ENCODE measurements at regions not wholly inside any gene's neighbourhood (a gene's known extent, or its start where the extent isn't known, plus 50 kb on each side); places are given as distances from the start of the nearest gene placed in this dataset.
A peak's percentile ranks its signal among the peaks of the same experiment; 100 is the strongest.
"Not testable (repeated sequence)": the region's sequence is repeated elsewhere in the genome, so short reads cannot be mapped to it uniquely, and the experiment has no call there.

DNA sequence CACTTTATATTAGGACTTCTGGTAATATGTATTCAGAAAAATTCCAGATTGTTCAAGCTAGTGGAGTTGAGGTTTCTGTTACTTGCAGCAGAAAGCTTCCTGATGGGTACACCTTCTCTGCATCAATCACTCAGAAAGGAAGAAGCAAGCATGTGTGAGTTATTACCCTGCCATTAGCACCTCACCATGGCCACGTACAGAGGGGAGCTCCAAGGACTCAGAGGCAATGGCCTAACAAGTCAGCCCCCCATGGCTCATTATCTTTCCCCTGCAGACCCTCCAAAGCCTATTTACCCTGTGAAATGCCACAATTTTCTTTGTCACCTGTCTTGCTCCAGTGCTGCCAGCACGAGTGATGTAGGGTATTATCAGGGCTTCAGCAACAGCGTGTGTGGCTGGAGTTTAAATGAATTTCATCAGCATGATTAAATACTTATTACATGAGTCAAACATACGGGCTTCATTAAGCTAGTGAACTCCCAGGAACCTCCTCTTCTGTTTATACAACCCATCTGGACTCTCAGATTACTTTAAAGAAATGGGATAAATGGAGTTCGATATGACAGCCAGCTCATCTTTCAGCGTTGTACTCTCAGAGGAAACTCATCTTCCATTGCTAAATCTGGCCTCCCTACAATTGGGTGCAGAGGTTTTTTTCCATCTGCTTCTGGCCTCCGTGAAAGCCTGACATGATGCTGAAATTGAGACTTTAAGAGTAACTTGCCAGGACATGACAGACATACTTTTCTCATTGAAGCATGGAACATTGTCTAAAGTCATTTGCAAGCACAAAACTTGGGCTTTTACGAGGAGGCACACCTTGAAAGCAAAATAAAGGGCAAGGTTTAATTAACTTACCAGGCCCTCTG is 135.9 kb downstream of the TMEM30B start:
- DNase-seq (ENCODE audit: low spot score) (no peak), ATAC-seq (ENCODE audit: low read depth) (peak; percentile 79)
- H3K36me3 ChIP-seq (ENCODE audit: low read depth) = no peaks in the 10 kb centered on the region
- H3K4me1 ChIP-seq (ENCODE audit: insufficient read depth, poor library complexity, severe bottlenecking) = peaks cover 24% of the 10 kb centered on the region
- H3K4me3 ChIP-seq (ENCODE audit: severe bottlenecking) = no peak overlapping the region
- H3K27ac ChIP-seq (ENCODE audit: poor library complexity, severe bottlenecking) = peak overlapping the region; percentile 84
- peaks cover 13% of the 10 kb centered on the region for H3K9me3 ChIP-seq (ENCODE audit: severe bottlenecking)
- TF ChIP-seq, protein P1, sequence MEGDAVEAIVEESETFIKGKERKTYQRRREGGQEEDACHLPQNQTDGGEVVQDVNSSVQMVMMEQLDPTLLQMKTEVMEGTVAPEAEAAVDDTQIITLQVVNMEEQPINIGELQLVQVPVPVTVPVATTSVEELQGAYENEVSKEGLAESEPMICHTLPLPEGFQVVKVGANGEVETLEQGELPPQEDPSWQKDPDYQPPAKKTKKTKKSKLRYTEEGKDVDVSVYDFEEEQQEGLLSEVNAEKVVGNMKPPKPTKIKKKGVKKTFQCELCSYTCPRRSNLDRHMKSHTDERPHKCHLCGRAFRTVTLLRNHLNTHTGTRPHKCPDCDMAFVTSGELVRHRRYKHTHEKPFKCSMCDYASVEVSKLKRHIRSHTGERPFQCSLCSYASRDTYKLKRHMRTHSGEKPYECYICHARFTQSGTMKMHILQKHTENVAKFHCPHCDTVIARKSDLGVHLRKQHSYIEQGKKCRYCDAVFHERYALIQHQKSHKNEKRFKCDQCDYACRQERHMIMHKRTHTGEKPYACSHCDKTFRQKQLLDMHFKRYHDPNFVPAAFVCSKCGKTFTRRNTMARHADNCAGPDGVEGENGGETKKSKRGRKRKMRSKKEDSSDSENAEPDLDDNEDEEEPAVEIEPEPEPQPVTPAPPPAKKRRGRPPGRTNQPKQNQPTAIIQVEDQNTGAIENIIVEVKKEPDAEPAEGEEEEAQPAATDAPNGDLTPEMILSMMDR (IDR thresholded peaks at IDR 0.05; ENCODE audit: poor library complexity, severe bottlenecking) = no peak
- H3K27me3 ChIP-seq (ENCODE audit: insufficient read depth, poor library complexity, severe bottlenecking) = no peaks in the 10 kb centered on the region

DNA sequence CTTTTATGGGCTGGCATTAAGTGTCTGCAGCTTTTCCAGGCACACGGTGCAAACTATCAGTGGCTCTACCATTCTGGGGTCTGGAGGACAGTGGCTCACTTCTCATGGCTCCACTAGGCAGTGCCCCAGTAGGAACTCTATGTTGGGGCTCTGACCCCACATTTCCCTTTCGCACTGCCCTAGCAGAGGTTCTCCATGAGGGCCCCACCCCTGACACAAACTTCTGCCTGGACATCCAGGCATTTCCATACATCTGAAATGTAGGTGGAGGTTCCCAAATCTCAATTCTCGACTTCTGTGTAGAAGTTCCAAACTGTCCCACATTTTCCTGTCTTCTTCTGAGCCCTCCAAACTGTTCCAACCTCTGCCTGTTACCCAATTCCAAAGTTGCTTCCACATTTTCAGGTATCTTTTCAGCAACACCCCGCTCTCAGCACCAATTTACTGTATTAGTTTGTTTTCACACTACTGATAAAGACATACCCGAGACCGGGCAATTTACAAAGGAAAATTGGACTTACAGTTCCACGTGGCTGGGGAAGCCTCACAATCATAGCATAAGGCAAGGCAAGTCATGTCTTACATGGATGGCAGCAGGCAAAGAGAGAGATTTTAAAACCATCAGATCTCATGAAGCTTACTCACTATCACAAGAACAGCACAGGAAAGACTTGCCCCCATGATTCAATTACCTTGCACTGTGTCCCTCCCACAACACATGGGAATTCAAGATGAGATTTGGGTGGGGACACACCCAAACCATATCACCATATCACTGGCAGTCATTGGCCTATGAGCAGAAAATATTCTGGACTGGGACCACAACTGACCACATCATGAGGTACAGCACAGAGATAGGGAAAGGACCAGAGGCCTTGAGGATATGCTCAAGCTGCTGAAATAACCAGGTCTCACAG is 136.8 kb downstream of the TMEM30B start:
- peaks cover 13% of the 10 kb centered on the region for H3K9me3 ChIP-seq (ENCODE audit: severe bottlenecking)
- peak overlapping the region; percentile 84 for H3K27ac ChIP-seq (ENCODE audit: poor library complexity, severe bottlenecking)
- not testable (repeated sequence) for H3K27me3 ChIP-seq (ENCODE audit: insufficient read depth, poor library complexity, severe bottlenecking); DNase-seq (ENCODE audit: low spot score); H3K4me3 ChIP-seq (ENCODE audit: severe bottlenecking); H3K36me3 ChIP-seq (ENCODE audit: low read depth); ATAC-seq (ENCODE audit: low read depth)
- peaks cover 24% of the 10 kb centered on the region for H3K4me1 ChIP-seq (ENCODE audit: insufficient read depth, poor library complexity, severe bottlenecking)

DNA sequence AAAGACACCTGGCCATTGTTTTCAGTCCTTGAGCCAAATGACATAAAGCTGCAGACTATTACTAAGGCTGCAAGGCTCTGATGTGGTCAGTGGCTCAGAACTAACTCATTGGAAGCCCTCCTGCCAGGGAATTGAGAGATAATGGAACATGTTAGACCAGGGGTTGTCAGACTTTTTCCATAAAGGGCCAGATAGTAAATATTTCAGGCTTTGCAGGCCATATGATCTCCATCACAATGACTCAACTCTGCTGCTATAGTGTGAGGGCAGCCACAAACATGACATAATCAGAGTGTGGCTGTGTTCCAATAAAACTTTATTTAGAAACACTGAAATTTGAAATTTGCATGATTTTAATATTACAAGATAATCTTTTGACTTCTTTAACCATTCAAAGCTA is 140.3 kb downstream of the TMEM30B start:
- peaks cover 13% of the 10 kb centered on the region for H3K9me3 ChIP-seq (ENCODE audit: severe bottlenecking)
- peaks cover 14% of the 10 kb centered on the region for H3K4me1 ChIP-seq (ENCODE audit: insufficient read depth, poor library complexity, severe bottlenecking)
- no peak for DNase-seq (ENCODE audit: low spot score)
- H3K27ac ChIP-seq (ENCODE audit: poor library complexity, severe bottlenecking) = peak overlapping the region; percentile 9
- ATAC-seq (ENCODE audit: low read depth) = peak; percentile 60
- no peaks in the 10 kb centered on the region for H3K36me3 ChIP-seq (ENCODE audit: low read depth)
- TF ChIP-seq, protein P1 (IDR thresholded peaks at IDR 0.05; ENCODE audit: poor library complexity, severe bottlenecking) = no peak
- H3K27me3 ChIP-seq (ENCODE audit: insufficient read depth, poor library complexity, severe bottlenecking) = no peaks in the 10 kb centered on the region
- H3K4me3 ChIP-seq (ENCODE audit: severe bottlenecking) = no peak overlapping the region

DNA sequence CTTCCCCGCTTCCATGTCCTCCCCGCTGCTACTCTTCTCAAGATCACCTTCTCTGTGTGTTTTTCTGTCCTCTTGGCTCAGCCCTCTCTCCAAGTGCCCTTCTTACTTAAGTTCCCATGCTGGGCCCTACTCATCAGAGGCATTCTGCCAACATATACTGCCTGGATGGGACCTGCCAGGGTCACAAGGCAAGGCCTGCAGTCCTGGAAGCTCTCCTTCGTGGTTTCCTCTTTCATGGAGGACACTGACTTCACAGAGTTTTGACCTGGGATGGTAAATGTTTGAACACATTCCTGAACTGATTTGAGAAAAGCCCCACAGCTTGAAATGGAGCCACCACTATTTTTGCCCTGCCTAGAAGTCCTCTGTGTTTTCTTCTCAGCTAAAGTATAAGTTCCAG is 140.9 kb downstream of the TMEM30B start:
- H3K27me3 ChIP-seq (ENCODE audit: insufficient read depth, poor library complexity, severe bottlenecking) = no peaks in the 10 kb centered on the region
- H3K36me3 ChIP-seq (ENCODE audit: low read depth) = no peaks in the 10 kb centered on the region
- H3K4me3 ChIP-seq (ENCODE audit: severe bottlenecking) = no peak overlapping the region
- H3K9me3 ChIP-seq (ENCODE audit: severe bottlenecking) = peaks cover 13% of the 10 kb centered on the region
- DNase-seq (ENCODE audit: low spot score) = no peak
- TF ChIP-seq, protein P1 (IDR thresholded peaks at IDR 0.05; ENCODE audit: poor library complexity, severe bottlenecking) = no peak
- H3K4me1 ChIP-seq (ENCODE audit: insufficient read depth, poor library complexity, severe bottlenecking) = peaks cover 8% of the 10 kb centered on the region
- no peak overlapping the region for H3K27ac ChIP-seq (ENCODE audit: poor library complexity, severe bottlenecking)
- no peak for ATAC-seq (ENCODE audit: low read depth)

DNA sequence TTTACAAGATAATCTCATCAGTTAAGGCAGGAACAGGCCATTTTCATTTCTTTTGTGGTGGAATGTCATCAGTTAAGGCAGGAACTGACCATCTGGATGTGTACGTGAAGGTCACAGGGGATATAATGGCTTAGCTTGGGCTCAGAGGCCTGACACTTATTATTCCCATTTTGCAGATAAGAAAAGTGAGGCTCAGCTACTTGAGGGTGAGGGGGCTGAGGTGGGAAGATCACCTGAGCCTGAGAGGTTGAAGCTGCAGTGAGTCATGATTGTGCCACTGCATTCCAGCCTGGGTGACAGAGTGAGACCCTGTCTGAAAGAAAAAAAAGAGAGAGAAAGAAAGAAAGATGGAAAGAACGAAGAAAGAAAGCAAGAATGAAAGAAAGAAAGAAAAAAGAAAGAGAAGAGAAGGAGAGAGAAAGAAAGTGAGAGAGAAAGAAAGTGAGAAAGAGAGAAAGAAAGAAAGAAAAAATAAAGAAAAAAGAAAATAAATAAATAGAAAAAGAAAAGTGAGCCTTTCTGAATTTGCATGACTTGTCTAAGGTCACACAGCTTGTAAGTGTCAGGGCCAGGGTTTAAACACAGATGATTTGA is 142.0 kb downstream of the TMEM30B start:
- H3K4me1 ChIP-seq (ENCODE audit: insufficient read depth, poor library complexity, severe bottlenecking) = no peaks in the 10 kb centered on the region
- no peaks in the 10 kb centered on the region for H3K36me3 ChIP-seq (ENCODE audit: low read depth)
- no peak for ATAC-seq (ENCODE audit: low read depth)
- H3K27ac ChIP-seq (ENCODE audit: poor library complexity, severe bottlenecking) = no peak overlapping the region
- no peaks in the 10 kb centered on the region for H3K27me3 ChIP-seq (ENCODE audit: insufficient read depth, poor library complexity, severe bottlenecking)
- TF ChIP-seq, protein P1 (IDR thresholded peaks at IDR 0.05; ENCODE audit: poor library complexity, severe bottlenecking) = no peak
- H3K9me3 ChIP-seq (ENCODE audit: severe bottlenecking) = peaks cover 5% of the 10 kb centered on the region
- H3K4me3 ChIP-seq (ENCODE audit: severe bottlenecking) = no peak overlapping the region
- DNase-seq (ENCODE audit: low spot score) = no peak

Data from RWPE2 (cell line).